ENCODE measurements at regions not wholly inside any gene's neighbourhood (a gene's known extent, or its start where the extent isn't known, plus 50 kb on each side); places are given as distances from the start of the nearest gene placed in this dataset.
"Not testable (repeated sequence)": the region's sequence is repeated elsewhere in the genome, so short reads cannot be mapped to it uniquely, and the experiment has no call there.

DNA sequence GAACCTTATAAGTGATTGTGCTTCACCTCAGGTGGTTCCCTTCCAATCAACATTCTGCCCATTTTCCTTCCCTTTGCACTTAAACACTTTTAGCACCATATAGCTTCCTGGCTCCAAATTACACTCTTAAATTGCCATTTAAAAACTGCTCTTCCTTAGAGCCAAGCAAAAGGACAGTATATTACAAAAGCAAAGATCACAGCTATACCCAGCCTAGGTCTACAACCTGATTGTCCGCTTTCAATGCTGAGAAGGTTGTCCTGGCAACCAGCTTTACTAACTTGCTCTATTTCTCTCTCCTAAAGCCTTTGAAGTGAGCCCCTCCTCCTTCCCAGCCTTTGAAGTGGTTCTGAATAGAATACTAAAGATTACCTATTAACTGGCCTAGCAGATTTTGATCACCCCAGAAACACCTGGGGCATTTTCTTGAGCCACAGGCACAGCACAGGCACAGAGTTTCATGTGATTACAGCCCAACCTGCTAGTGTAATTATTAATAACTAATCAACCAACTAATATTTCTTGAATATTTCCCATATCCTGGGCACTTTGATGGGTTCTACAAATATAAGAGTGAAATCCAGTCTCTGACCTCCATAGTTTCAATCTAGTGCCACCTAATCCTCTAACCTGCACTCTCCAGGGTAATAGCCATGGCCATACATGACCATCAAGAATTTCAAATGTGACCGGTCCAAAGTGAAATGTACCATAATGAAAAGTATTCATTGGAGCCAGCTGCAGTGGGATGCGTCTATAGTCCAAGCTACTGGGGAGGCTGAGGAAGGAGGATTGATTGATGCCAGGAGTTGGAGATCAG, 63.6 kb upstream of the TRIM24 start:
- Histone ChIP-seq H3K4me3 (ENCODE audit: low read length) (no peak overlapping the region), H3K9ac (ENCODE audit: low read depth, low read length) (no peak overlapping the region), H3K9me3 (ENCODE audit: insufficient read depth, low read depth, low read length) (no peaks in the 10 kb centered on the region), H3K27me3 (ENCODE audit: insufficient read depth, low read length) (no peaks in the 10 kb centered on the region), H3K4me1 (ENCODE audit: insufficient read depth, low read length) (peaks cover 8% of the 10 kb centered on the region; the same call in 1 of the 2 replicates), H3K27ac (ENCODE audit: low read depth, low read length) (no peak overlapping the region), H3K36me3 (ENCODE audit: insufficient read depth, low read length) (no peaks in the 10 kb centered on the region)
- 68% methylated on average over 3 of the region's 3 CpGs for WGBS

DNA sequence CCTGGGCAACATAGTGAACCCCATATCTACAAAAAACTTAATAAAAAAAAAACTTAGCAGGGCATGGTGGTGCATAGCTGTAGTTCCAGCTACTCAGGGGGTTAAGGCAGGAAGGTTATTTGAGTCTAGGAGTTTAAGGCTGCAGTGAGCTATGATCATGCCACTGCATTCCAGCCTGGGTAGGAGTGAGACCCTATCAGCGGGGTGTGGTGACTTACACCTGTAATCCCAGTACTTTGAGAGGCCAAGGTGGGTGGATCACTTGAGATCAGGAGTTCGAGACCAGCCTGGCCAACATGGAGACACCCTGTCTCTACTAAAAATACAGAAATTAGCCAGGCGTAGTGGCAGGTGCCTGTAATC, 63.0 kb upstream of the TRIM24 start:
- H3K4me3 ChIP-seq (ENCODE audit: low read length); H3K36me3 ChIP-seq (ENCODE audit: insufficient read depth, low read length): not testable (repeated sequence)
- 96% methylated on average over 3 of the region's 3 CpGs for WGBS

DNA sequence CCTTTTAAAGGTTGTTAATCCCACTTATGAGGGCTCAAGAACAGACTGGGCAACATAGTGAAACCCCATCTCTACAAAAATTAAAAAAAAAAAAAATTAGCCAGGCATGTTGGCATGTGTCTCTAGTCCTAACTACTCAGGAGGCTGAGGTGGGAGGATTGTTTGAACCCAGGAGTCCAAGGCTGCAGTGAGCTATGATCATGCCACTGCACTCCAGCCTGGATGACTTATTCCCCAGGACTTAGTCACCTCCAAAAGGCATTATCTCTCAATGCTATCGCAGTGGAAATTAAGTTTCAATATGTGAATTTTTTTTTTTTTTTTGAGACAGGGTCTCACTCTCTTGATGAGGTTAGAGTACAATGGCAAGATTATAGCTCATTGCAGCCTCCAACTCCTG, 61.2 kb upstream of the TRIM24 start:
- no peak overlapping the region for H3K27ac ChIP-seq (ENCODE audit: low read depth, low read length)
- H3K36me3 ChIP-seq (ENCODE audit: insufficient read depth, low read length): no peaks in the 10 kb centered on the region
- no peaks in the 10 kb centered on the region for H3K27me3 ChIP-seq (ENCODE audit: insufficient read depth, low read length)
- no peak overlapping the region for H3K4me3 ChIP-seq (ENCODE audit: low read length)
- H3K9me3 ChIP-seq (ENCODE audit: insufficient read depth, low read depth, low read length): no peaks in the 10 kb centered on the region
- H3K4me1 ChIP-seq (ENCODE audit: insufficient read depth, low read length): peaks cover 8% of the 10 kb centered on the region; the same call in 1 of the 2 replicates
- 88% methylated on average over 1 of the region's 1 CpG for WGBS
- no peak overlapping the region for H3K9ac ChIP-seq (ENCODE audit: low read depth, low read length)

More for the DNA sequence above, 63.0 kb upstream of the TRIM24 start:
- not testable (repeated sequence) for H3K9ac ChIP-seq (ENCODE audit: low read depth, low read length); H3K27ac ChIP-seq (ENCODE audit: low read depth, low read length); H3K9me3 ChIP-seq (ENCODE audit: insufficient read depth, low read depth, low read length); H3K27me3 ChIP-seq (ENCODE audit: insufficient read depth, low read length); H3K4me1 ChIP-seq (ENCODE audit: insufficient read depth, low read length)

- no peak overlapping the region for H3K4me3 ChIP-seq (ENCODE audit: low read length)
- no peak overlapping the region for H3K27ac ChIP-seq (ENCODE audit: low read depth, low read length)
- no peak overlapping the region for H3K9ac ChIP-seq (ENCODE audit: low read depth, low read length)
- no peaks in the 10 kb centered on the region for H3K36me3 ChIP-seq (ENCODE audit: insufficient read depth, low read length)
- H3K27me3 ChIP-seq (ENCODE audit: insufficient read depth, low read length): no peaks in the 10 kb centered on the region
- H3K9me3 ChIP-seq (ENCODE audit: insufficient read depth, low read depth, low read length): no peaks in the 10 kb centered on the region
- WGBS: 89% methylated on average over 6 of the region's 6 CpGs
- H3K4me1 ChIP-seq (ENCODE audit: insufficient read depth, low read length): peaks cover 8% of the 10 kb centered on the region; the same call in 1 of the 2 replicates
Measured at GRCh38 chr7:138400400-138400886, 59.6 kb upstream of the TRIM24 start.

GRCh38 chr7:138402749-138403148, 57.3 kb upstream of the TRIM24 start:
- Histone ChIP-seq H3K9ac (ENCODE audit: low read depth, low read length) (no peak overlapping the region), H3K27ac (ENCODE audit: low read depth, low read length) (no peak overlapping the region), H3K4me3 (ENCODE audit: low read length) (no peak overlapping the region), H3K9me3 (ENCODE audit: insufficient read depth, low read depth, low read length) (0 out of 2 replicates have a peak, but pooled peaks cover 2% of the 10 kb centered on the region), H3K27me3 (ENCODE audit: insufficient read depth, low read length) (no peaks in the 10 kb centered on the region), H3K36me3 (ENCODE audit: insufficient read depth, low read length) (no peaks in the 10 kb centered on the region), H3K4me1 (ENCODE audit: insufficient read depth, low read length) (0 out of 2 replicates have a peak, but pooled peaks cover 3% of the 10 kb centered on the region)
- WGBS: no CpG with 5 or more reads among the region's 1 CpG

DNA sequence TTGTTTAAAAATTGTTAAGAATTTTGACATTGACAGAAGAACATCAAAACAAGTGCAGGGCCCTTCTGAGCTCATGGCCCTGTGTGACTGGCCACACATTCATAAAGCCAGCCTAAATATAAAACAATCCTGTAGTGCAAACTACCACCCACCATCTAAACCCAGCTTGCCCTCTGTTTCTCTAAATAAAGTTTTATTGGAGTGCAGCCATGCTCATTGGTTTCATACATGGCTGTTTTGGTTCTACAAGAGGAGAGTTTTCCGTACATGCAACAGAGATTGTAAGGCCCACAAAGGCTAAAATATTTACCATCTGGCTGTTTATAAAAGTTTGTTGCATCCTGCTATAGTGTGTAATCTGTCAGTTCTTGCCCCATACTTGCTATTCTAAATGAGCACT, 54.6 kb upstream of the TRIM24 start:
- Histone ChIP-seq H3K36me3 (ENCODE audit: insufficient read depth, low read length) (no peaks in the 10 kb centered on the region), H3K4me1 (ENCODE audit: insufficient read depth, low read length) (0 out of 2 replicates have a peak, but pooled peaks cover 2% of the 10 kb centered on the region), H3K9ac (ENCODE audit: low read depth, low read length) (no peak overlapping the region), H3K27me3 (ENCODE audit: insufficient read depth, low read length) (no peaks in the 10 kb centered on the region), H3K4me3 (ENCODE audit: low read length) (no peak overlapping the region), H3K9me3 (ENCODE audit: insufficient read depth, low read depth, low read length) (0 out of 2 replicates have a peak, but pooled peaks cover 2% of the 10 kb centered on the region), H3K27ac (ENCODE audit: low read depth, low read length) (no peak overlapping the region)
- WGBS: 94% methylated on average over 1 of the region's 1 CpG

GRCh38 chr7:138407792-138408191, 52.3 kb upstream of the TRIM24 start:
- no peak overlapping the region for H3K9ac ChIP-seq (ENCODE audit: low read depth, low read length)
- no peak overlapping the region for H3K27ac ChIP-seq (ENCODE audit: low read depth, low read length)
- no peaks in the 10 kb centered on the region for H3K36me3 ChIP-seq (ENCODE audit: insufficient read depth, low read length)
- WGBS: 96% methylated on average over 4 of the region's 4 CpGs
- H3K4me3 ChIP-seq (ENCODE audit: low read length): no peak overlapping the region
- H3K27me3 ChIP-seq (ENCODE audit: insufficient read depth, low read length): no peaks in the 10 kb centered on the region
- H3K9me3 ChIP-seq (ENCODE audit: insufficient read depth, low read depth, low read length): 0 out of 2 replicates have a peak, but pooled peaks cover 2% of the 10 kb centered on the region
- H3K4me1 ChIP-seq (ENCODE audit: insufficient read depth, low read length): no peaks in the 10 kb centered on the region
